Smooth muscle cell (in vitro differentiated cells): ENCODE measurements at regions not wholly inside any gene's neighbourhood (a gene's known extent, or its start where the extent isn't known, plus 50 kb on each side); places are given as distances from the start of the nearest gene placed in this dataset.

Experiments
- DNase-seq: peaks from one replicate; lab custom pipeline; 2025; ENCODE audit not compliant: unreplicated experiment; lab: John Stamatoyannopoulos, UW
- H2AFZ ChIP-seq: fragments of 200-600 bp; sonication (generic); 2 replicates; pipeline ENCODE4 v1.6.0; 2016; ENCODE audit warnings: antibody characterized with exemption, low read depth, mild to moderate bottlenecking
- H3F3A ChIP-seq: fragments of 200-600 bp; sonication (generic); 2 replicates; pipeline ENCODE4 v1.6.0; 2017; ENCODE audit warnings: antibody characterized with exemption, low read depth
- H3K27ac ChIP-seq: fragments of 200-600 bp; sonication (generic); 2 replicates; pipeline ENCODE4 v1.5.1; 2016; ENCODE audit warnings: low read depth, mild to moderate bottlenecking
- H3K27me3 ChIP-seq: fragments of 200-600 bp; sonication (generic); 2 replicates; pipeline ENCODE4 v1.6.1; 2016; ENCODE audit warnings: low read depth, mild to moderate bottlenecking
- H3K36me3 ChIP-seq: fragments of 200-600 bp; sonication (generic); 2 replicates; pipeline ENCODE4 v1.5.1; 2016; ENCODE audit warnings: low read depth
- H3K4me1 ChIP-seq: fragments of 200-600 bp; sonication (generic); 2 replicates; pipeline ENCODE4 v1.5.1; 2016; ENCODE audit warnings: low read depth
- H3K4me2 ChIP-seq: fragments of 200-600 bp; sonication (generic); 2 replicates; pipeline ENCODE4 v1.6.0; 2016; ENCODE audit warnings: mild to moderate bottlenecking
- H3K4me3 ChIP-seq: fragments of 200-600 bp; sonication (generic); 2 replicates; pipeline ENCODE4 v1.5.1; 2016; ENCODE audit warnings: mild to moderate bottlenecking
- H3K79me2 ChIP-seq: fragments of 200-600 bp; sonication (generic); 2 replicates; pipeline ENCODE4 v1.6.0; 2016; ENCODE audit warnings: low read depth, mild to moderate bottlenecking
- H3K9ac ChIP-seq: fragments of 200-600 bp; sonication (generic); 2 replicates; pipeline ENCODE4 v1.6.0; 2016; ENCODE audit warnings: low read depth
- H3K9me3 ChIP-seq: fragments of 200-600 bp; sonication (generic); replicated peaks from 2 replicates; pipeline ENCODE4 v1.5.1; 2016; ENCODE audit warnings: low read depth
- H4K20me1 ChIP-seq: fragments of 200-600 bp; sonication (generic); 2 replicates; pipeline ENCODE4 v1.6.0; 2016; ENCODE audit warnings: low read depth
- CTCF ChIP-seq: fragments of 200-600 bp; sonication (generic); IDR thresholded peaks from 2 replicates; pipeline ENCODE4 v1.5.1; 2017; ENCODE audit warnings: borderline replicate concordance, mild to moderate bottlenecking, antibody characterized with exemption; ENCODE audit not compliant: insufficient read depth, poor library complexity, severe bottlenecking
- WGBS: methylation state at CpG from one replicate; pipeline ENCODE4 v1.1.7; 2016; ENCODE audit warnings: low lambda C conversion rate; 5-methylcytosine and 5-hydroxymethylcytosine counted together

- no peak overlapping the region for H3K4me2 ChIP-seq
- no peaks in the 10 kb centered on the region for H3F3A ChIP-seq
Observed at GRCh38 chr18:73913505-73913904, 234.1 kb downstream of the FBXO15 start.

DNA sequence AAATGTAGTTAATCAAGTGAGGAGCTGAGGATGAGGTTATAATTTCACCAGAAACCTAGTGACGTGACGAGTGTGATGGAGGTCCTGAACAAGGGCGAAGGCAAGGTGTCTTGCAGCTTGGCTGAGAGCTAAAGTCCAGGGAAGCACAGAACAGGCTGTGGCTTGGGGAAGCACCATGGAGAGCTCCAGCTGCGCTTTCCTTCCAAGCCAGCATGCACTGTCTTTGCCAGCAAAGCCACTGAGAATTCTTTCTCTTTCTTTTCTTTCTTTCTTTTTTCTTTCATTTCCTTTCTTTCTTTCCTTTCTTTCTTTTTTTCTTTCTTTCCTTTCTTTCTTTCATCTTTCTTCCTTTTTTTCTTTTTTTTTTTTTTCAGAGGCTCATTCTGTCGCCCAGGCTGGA, 239.3 kb downstream of the FBXO15 start:
- H3K36me3 ChIP-seq, result no peaks in the 10 kb centered on the region
- H3K27ac ChIP-seq, result no peak overlapping the region
- H3K27me3 ChIP-seq, result no peaks in the 10 kb centered on the region
- H3F3A ChIP-seq, result no peaks in the 10 kb centered on the region
- no peak overlapping the region for H3K4me3 ChIP-seq
- H2AFZ ChIP-seq, result no peak overlapping the region
- H3K9ac ChIP-seq, result no peak overlapping the region
- no peaks in the 10 kb centered on the region for H3K4me1 ChIP-seq
- no peak for DNase-seq
- WGBS, result 44% methylated on average over 5 of the region's 5 CpGs
- H4K20me1 ChIP-seq, result no peaks in the 10 kb centered on the region
- no peak for TF ChIP-seq CTCF
- H3K4me2 ChIP-seq, result no peak overlapping the region
- no peaks in the 10 kb centered on the region for H3K9me3 ChIP-seq
- H3K79me2 ChIP-seq, result no peaks in the 10 kb centered on the region

More at GRCh38 chr18:73913505-73913904, 234.1 kb downstream of the FBXO15 start:
- H3K4me1 ChIP-seq, result no peaks in the 10 kb centered on the region
- H3K4me3 ChIP-seq, result no peak overlapping the region
- no peaks in the 10 kb centered on the region for H3K27me3 ChIP-seq
- DNase-seq, result no peak
- H2AFZ ChIP-seq, result no peak overlapping the region
- H4K20me1 ChIP-seq, result no peaks in the 10 kb centered on the region
- no peak overlapping the region for H3K27ac ChIP-seq
- TF ChIP-seq CTCF, result no peak
- H3K36me3 ChIP-seq, result no peaks in the 10 kb centered on the region
- no peaks in the 10 kb centered on the region for H3K79me2 ChIP-seq
- no peak overlapping the region for H3K9ac ChIP-seq
- H3K9me3 ChIP-seq, result no peaks in the 10 kb centered on the region
- WGBS, result 89% methylated on average over 8 of the region's 8 CpGs

DNA sequence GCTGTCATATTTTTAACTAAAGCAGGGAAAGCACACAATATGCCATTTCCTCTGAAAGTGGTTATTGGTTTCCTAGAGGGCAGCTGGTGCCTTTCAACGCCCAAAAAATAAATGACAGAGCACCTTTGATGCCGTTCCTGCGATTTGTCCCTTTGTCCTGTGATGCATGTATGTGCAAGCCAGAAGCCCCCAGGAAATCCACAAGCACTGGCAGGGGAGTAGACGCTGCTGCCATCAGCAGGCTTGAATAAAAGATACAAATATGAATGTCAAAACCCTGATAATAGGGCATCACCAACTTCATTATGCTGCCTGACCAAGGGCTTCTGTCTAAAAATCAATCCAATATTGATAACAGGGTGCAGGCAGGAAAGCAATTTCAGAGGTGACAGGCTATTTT, 246.1 kb downstream of the FBXO15 start:
- H3K4me2 ChIP-seq, result no peak overlapping the region
- no peaks in the 10 kb centered on the region for H3K27me3 ChIP-seq
- 86% methylated on average over 4 of the region's 4 CpGs for WGBS
- no peak overlapping the region for H3K27ac ChIP-seq
- H3K9ac ChIP-seq, result no peak overlapping the region
- TF ChIP-seq CTCF, result no peak
- H3K4me1 ChIP-seq, result no peaks in the 10 kb centered on the region
- no peaks in the 10 kb centered on the region for H4K20me1 ChIP-seq
- H3K9me3 ChIP-seq, result no peaks in the 10 kb centered on the region
- H3K79me2 ChIP-seq, result no peaks in the 10 kb centered on the region
- H3K4me3 ChIP-seq, result no peak overlapping the region
- no peaks in the 10 kb centered on the region for H3F3A ChIP-seq
- H2AFZ ChIP-seq, result no peak overlapping the region
- H3K36me3 ChIP-seq, result no peaks in the 10 kb centered on the region
- DNase-seq, result no peak

- Histone ChIP-seq H3K4me1 (no peaks in the 10 kb centered on the region), H3K9me3 (no peaks in the 10 kb centered on the region), H3F3A (no peaks in the 10 kb centered on the region), H3K79me2 (no peaks in the 10 kb centered on the region), H3K27me3 (no peaks in the 10 kb centered on the region), H3K4me2 (no peak overlapping the region), H3K36me3 (no peaks in the 10 kb centered on the region), H3K27ac (no peak overlapping the region), H3K4me3 (no peak overlapping the region), H3K9ac (no peak overlapping the region), H4K20me1 (no peaks in the 10 kb centered on the region), H2AFZ (no peak overlapping the region)
- TF ChIP-seq CTCF, result no peak
- WGBS, result 93% methylated on average over 9 of the region's 9 CpGs
- no peak for DNase-seq
Observed at GRCh38 chr18:73901151-73901550, 246.5 kb downstream of the FBXO15 start.
